Fibroblast of lung (primary cell): ENCODE measurements at regions not wholly inside any gene's neighbourhood (a gene's known extent, or its start where the extent isn't known, plus 50 kb on each side); places are given as distances from the start of the nearest gene placed in this dataset.

Experiments used
- CTCF ChIP-seq, 2 donors: IDR thresholded peaks in 1 of 2; conservative IDR thresholded peaks in 1 of 2; 1 replicate in 1 of 2; 2 replicates in 1 of 2; pipeline ENCODE4 v1.5.1; 2011 to 2012; ENCODE audit warnings: low read length in 2 of 2, control low read depth in 1 of 2, inconsistent platforms in 1 of 2, low read depth in 1 of 2, mild to moderate bottlenecking in 1 of 2
- EZH2 ChIP-seq: IDR thresholded peaks from 2 replicates; pipeline ENCODE4 v1.5.1; 2012; ENCODE audit warnings: low read length, control low read depth, mild to moderate bottlenecking; ENCODE audit errors: missing control alignments

- TF ChIP-seq CTCF (conservative IDR thresholded peaks at IDR 0.05 in 1 of 2, IDR thresholded peaks at IDR 0.05 in 1 of 2; ENCODE audit: low read depth in 1 of 2, low read length in 2 of 2), result no peak
- TF ChIP-seq EZH2, result no peak
These were observed 107.8 kb upstream of the NR4A3 start for GRCh38 chr9:99713838-99714306.
